K562 (cell line): ENCODE measurements at regions not wholly inside any gene's neighbourhood (a gene's known extent, or its start where the extent isn't known, plus 50 kb on each side); places are given as distances from the start of the nearest gene placed in this dataset.

Source experiments
- ATAC-seq: fragments of 200-7000 bp; cut with Tn5 transposase; 3 replicates; pipeline ENCODE4 v1.9.1; 2020; ENCODE audit warnings: moderate library complexity
- BruUV-seq: library from RNA; stranded (reverse); fragments of 400-500 nt; replicated peaks from 2 replicates; lab custom pipeline; 2021; lab: Mats Ljungman, UMichigan
- CTCF ChIA-PET: fragments of 300-600 bp; formaldehyde crosslinking; extraction: SDS; loops from one replicate; lab custom pipeline; 2021; ENCODE audit warnings: low intra/inter-chr PET ratio; lab: Yijun Ruan, JAX
- POLR2A ChIA-PET: fragments of 300-600, 350-650 bp; sonication (Branson Sonifier 250); formaldehyde crosslinking; extraction: SDS; loops from one replicate; lab custom pipeline; 2021; ENCODE audit warnings: antibody characterized with exemption, inconsistent platforms; lab: Yijun Ruan, JAX
- DNase-seq, 4 experiments: peaks; one replicate each; pipeline versions ENCODE4 v3.0.0 to v3.0.0-alpha.2; 2011 to 2018; ENCODE audit warnings: low spot score in 3 of 4, mixed read lengths in 3 of 4; ENCODE audit errors: extremely low read depth in 1 of 4
- FAIRE-seq: peaks from 2 replicates; lab custom pipeline; 2011; peaks lifted over from hg19 to GRCh38; lab: Jason Lieb, UNC
- H2AFZ ChIP-seq: 2 replicates; pipeline ENCODE4 v1.6.0; 2011; ENCODE audit warnings: low read depth, low read length, control low read depth, inconsistent platforms
- H3K27ac ChIP-seq: fragments of 200-600 bp; 3 replicates; pipeline ENCODE4 v1.8.0; 2011; ENCODE audit warnings: low read depth, mild to moderate bottlenecking, control low read depth, inconsistent platforms, low read length, moderate library complexity, mixed read lengths; ENCODE audit errors: extremely low read depth
- H3K27me3 ChIP-seq, 2 experiments: fragments of 300-600 bp in 1 of 2; 2 replicates in 1 of 2; 3 replicates in 1 of 2; pipeline versions ENCODE4 v1.6.0 to v1.8.0; 2011; ENCODE audit warnings: inconsistent platforms in 2 of 2, low read length in 2 of 2, mild to moderate bottlenecking in 1 of 2, mixed read lengths in 1 of 2, moderate library complexity in 1 of 2; ENCODE audit not compliant: control insufficient read depth in 2 of 2, insufficient read depth in 2 of 2
- H3K36me3 ChIP-seq: fragments of 300-600 bp; 3 replicates; pipeline ENCODE4 v1.8.0; 2011; ENCODE audit warnings: mild to moderate bottlenecking, low read length, inconsistent platforms; ENCODE audit not compliant: control insufficient read depth, insufficient read depth
- H3K4me1 ChIP-seq, 2 experiments: fragments of 200-600 bp in 1 of 2; replicated peaks in 1 of 2; 2 replicates in 1 of 2; 3 replicates in 1 of 2; pipeline versions ENCODE4 v1.5.1 to v1.8.0; 2011; ENCODE audit warnings: inconsistent platforms in 2 of 2, low read length in 2 of 2, mild to moderate bottlenecking in 1 of 2, mixed read lengths in 1 of 2, moderate library complexity in 1 of 2; ENCODE audit not compliant: control insufficient read depth in 2 of 2, insufficient read depth in 2 of 2
- H3K4me2 ChIP-seq: 2 replicates; pipeline ENCODE4 v1.6.1; 2011; ENCODE audit warnings: low read length, control low read depth, inconsistent platforms, mixed read lengths; ENCODE audit not compliant: insufficient read depth
- H3K4me3 ChIP-seq: fragments of 200-600 bp; sonication (generic), shearing (Covaris generic); 2 replicates; pipeline ENCODE4 v1.5.1; 2016; ENCODE audit warnings: control low read depth, inconsistent platforms
- H3K79me2 ChIP-seq: fragments of 200-600 bp; 3 replicates; pipeline ENCODE4 v1.8.0; 2011; ENCODE audit warnings: low read length, inconsistent platforms; ENCODE audit not compliant: control insufficient read depth, insufficient read depth
- H3K9ac ChIP-seq, 2 experiments: 2 replicates each; pipeline versions ENCODE4 v1.6.0 to v1.6.1; 2011; ENCODE audit warnings: low read depth in 2 of 2, low read length in 2 of 2, control low read depth in 1 of 2, inconsistent platforms in 1 of 2, mild to moderate bottlenecking in 1 of 2, mixed read lengths in 1 of 2; ENCODE audit not compliant: insufficient read depth in 1 of 2
- H3K9me1 ChIP-seq: one replicate; pipeline ENCODE4 v1.6.0; 2011; ENCODE audit warnings: inconsistent platforms, mild to moderate bottlenecking, low read length, moderate library complexity; ENCODE audit not compliant: control insufficient read depth, insufficient read depth
- H3K9me3 ChIP-seq: replicated peaks from 2 replicates; pipeline ENCODE4 v1.5.1; 2011; ENCODE audit warnings: low read depth, low read length, inconsistent platforms; ENCODE audit not compliant: control insufficient read depth, insufficient read depth
- H4K20me1 ChIP-seq: replicated peaks from 2 replicates; pipeline ENCODE4 v1.6.1; 2011; ENCODE audit warnings: low read length, inconsistent platforms, mixed read lengths; ENCODE audit not compliant: control insufficient read depth, insufficient read depth
- AFF1 ChIP-seq, 2 experiments: fragments of 450-650 bp; IDR thresholded peaks; 2 replicates each; pipeline ENCODE4 v1.6.1; 2018; ENCODE audit warnings: mild to moderate bottlenecking in 2 of 2, low read depth in 1 of 2; ENCODE audit not compliant: partially characterized antibody in 2 of 2
- CHD7 ChIP-seq: fragments of 200-600 bp; sonication (generic); IDR thresholded peaks from one replicate; pipeline ENCODE4 v1.6.1; 2012; ENCODE audit warnings: mild to moderate bottlenecking, low read depth, low read length, inconsistent platforms
- CXXC5 ChIP-seq: fragments of 250-450 bp; sonication (Bioruptor Pico); IDR thresholded peaks from 2 replicates; pipeline ENCODE4 v1.8.0; 2022; ENCODE audit warnings: inconsistent platforms, mild to moderate bottlenecking, moderate library complexity
- SRSF3 ChIP-seq: fragments of 200-400 bp; formaldehyde crosslinking; IDR thresholded peaks from 2 replicates; pipeline ENCODE4 v1.6.1; 2016; ENCODE audit warnings: mild to moderate bottlenecking, low read length, moderate library complexity; ENCODE audit not compliant: insufficient read depth
- VEZF1 ChIP-seq: fragments of 200-800 bp; sonication (Bioruptor generic); IDR thresholded peaks from 2 replicates; pipeline ENCODE4 v1.6.1; 2017; ENCODE audit warnings: missing genetic modification characterization, missing compliant biosample characterization
- WGBS: fragments of 100-300 bp; shearing (Covaris generic); methylation state at CpG from one replicate; pipeline ENCODE4 v1.1.6; 2016; ENCODE audit warnings: low coverage, mixed read lengths; ENCODE audit not compliant: insufficient coverage; ENCODE audit errors: missing lambda C conversion rate; 5-methylcytosine and 5-hydroxymethylcytosine counted together
- in situ Hi-C: fragments of 300-500 bp; cut with MboI; formaldehyde crosslinking; loops from 4 replicates; pipeline ENCODE4 v1.15.0; 2018; ENCODE audit warnings: inconsistent platforms, mixed read lengths
- intact Hi-C: fragments of 100-400 bp; cut with micrococcal nuclease; formaldehyde crosslinking; loops from 2 replicates; pipeline ENCODE4 v1.14.2; 2022

GRCh38 chr2:48817355-48817754, 61.8 kb upstream of the LHCGR start:
- Histone ChIP-seq H3K9ac (no peak overlapping the region), H3K9me3 (no peaks in the 10 kb centered on the region), H3K4me2 (no peak overlapping the region), H3K27ac (no peak overlapping the region), H3K79me2 (no peaks in the 10 kb centered on the region), H2AFZ (no peak overlapping the region), H3K9me1 (no peaks in the 10 kb centered on the region), H4K20me1 (no peaks in the 10 kb centered on the region), H3K27me3 (no peaks in the 10 kb centered on the region), H3K4me1 (no peaks in the 10 kb centered on the region), H3K36me3 (no peaks in the 10 kb centered on the region), H3K4me3 (no peak overlapping the region)
- 0% methylated on average over 1 of the region's 1 CpG for WGBS
- DNase-seq (no peak), FAIRE-seq (no peak), ATAC-seq (no peak)
- no TSS peak for BruUV-seq
- intact Hi-C loops: no loop called here
- in situ Hi-C loops: no loop called here
- ChIA-PET POLR2A (no interaction called here), CTCF (no interaction called here)
- TF ChIP-seq AFF1 (IDR thresholded peaks at IDR 0.05; ENCODE audit: low read depth in 1 of 2, partially characterized antibody in 2 of 2) (no peak), SRSF3 (no peak), CXXC5 (CRISPR knock-in tag) (no peak), CHD7 (no peak), VEZF1 (CRISPR knock-in tag) (no peak)
